HG03135 (cell line): ENCODE measurements at regions not wholly inside any gene's neighbourhood (a gene's known extent, or its start where the extent isn't known, plus 50 kb on each side); places are given as distances from the start of the nearest gene placed in this dataset.

Experiments
- ATAC-seq: cut with Tn5 transposase; IDR thresholded peaks from one replicate; pipeline ENCODE4 v1.9.1; 2021; ENCODE audit warnings: mild to moderate bottlenecking, moderate library complexity; ENCODE audit not compliant: unreplicated experiment

- ATAC-seq = no peak
These were observed 355.2 kb downstream of the HAPSTR1 start for GRCh38 chr16:9446471-9447194.

DNA sequence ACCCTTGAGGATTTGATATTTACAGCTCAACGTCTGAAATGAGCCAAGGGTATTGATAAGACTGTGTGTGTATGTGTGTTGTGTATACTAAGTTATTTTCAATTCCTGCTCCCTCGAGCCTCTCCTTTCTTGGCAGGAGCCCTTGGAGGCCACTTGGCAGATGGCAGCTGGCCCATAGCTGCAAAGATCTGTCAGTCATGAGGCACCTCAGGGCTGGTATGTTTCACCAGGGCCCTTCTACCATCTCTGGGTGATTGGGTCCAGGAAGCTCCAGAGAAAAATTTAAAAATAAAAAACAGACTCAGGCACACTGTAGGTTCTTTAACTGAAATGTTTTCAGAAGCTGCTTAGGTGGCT is 355.7 kb downstream of the HAPSTR1 start:
- no peak for ATAC-seq

DNA sequence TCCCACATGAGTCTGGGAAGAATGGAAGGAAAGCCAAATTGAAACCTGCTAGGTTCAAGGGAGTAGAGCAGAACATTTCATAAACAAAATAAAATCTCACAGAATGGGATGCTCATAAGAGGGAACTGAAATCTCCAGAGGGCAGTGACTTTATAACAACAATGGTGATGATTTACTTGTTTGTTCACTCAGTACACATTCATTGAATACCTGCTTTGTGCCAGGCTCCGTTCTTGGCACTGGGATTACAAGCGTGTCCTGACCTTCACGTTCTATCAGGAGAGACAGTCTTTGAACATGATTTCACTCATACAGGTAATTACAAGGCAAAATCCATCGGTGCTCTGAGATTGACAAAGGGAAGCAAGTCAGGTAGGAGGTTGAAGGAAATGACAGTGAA is 356.3 kb downstream of the HAPSTR1 start:
- no peak for ATAC-seq

DNA sequence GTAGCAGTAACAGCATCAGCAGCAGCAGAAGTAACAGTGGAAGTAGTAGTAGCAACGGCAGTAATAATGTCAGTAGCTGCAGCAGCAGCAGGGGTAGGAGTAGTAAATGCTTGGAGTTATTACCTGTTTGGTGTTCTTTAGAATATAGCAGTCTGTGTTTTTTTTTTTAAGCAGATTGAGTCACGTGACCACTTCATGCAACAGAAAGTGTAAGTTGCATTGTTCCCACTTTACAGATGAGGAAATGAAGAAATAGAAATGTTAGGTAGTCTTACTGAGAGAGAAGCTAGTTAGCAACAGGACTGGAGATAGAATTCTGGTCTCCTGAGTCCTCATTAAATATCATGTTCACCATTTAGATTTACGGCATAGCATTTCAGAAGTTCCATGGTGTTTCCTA is 358.2 kb downstream of the HAPSTR1 start:
- no peak for ATAC-seq

- no peak for ATAC-seq
These were observed 365.8 kb downstream of the HAPSTR1 start for GRCh38 chr16:9457215-9457614.

DNA sequence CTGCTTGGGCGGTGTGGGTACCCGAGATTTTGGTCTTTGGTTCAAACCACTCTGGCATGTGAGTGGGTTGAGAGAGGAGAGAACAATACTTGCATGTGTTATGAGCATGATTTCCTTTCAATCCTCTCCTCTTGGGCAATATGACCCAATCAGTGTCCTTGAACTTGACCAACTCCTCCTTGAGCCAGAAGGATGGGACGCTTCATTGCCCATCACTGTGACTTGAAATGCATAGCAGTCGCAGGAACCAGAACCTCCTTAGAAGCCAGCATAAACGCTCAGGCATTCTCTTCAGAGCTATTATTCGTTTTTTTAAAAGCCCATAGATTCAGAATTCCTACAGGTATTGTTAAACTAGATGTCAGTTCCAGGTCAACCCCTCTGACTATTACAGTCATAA is 367.4 kb downstream of the HAPSTR1 start:
- no peak for ATAC-seq

DNA sequence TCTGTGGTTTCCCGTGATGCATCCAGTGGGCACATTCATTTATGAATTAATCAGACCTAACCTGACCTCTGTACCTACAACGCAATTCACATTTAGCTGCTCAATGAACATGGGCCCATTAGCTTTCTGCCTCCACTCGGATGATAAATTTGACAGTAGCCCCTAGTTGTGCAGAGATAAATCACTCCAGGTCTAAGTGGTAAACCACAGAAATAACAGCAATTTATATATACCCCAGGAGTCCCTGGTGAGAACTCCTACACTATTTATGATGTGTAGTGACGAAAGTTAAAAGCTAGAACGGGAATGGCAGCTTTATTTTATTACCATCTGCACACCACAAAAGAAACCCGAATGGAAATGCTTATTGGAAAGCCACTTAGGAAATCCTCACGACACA is 371.5 kb downstream of the HAPSTR1 start:
- ATAC-seq = no peak

DNA sequence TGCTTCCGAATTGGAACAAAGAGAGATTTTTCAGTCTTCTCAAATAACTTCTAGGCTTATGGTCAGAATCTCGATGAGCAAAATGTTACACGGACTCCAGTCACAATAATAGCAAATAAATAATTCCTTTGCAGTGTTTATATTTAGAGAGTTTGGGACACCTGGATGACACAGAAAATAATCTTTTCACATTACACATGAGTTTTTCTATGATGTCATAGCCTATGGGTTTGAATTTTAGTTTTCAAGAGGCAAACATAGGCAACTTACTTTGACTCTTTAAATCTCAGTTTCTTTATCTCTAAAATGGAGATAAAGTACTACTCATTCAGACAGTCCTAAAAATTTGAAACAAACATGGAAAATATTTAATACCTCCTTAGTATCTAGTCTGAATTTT is 372.0 kb downstream of the HAPSTR1 start:
- no peak for ATAC-seq

DNA sequence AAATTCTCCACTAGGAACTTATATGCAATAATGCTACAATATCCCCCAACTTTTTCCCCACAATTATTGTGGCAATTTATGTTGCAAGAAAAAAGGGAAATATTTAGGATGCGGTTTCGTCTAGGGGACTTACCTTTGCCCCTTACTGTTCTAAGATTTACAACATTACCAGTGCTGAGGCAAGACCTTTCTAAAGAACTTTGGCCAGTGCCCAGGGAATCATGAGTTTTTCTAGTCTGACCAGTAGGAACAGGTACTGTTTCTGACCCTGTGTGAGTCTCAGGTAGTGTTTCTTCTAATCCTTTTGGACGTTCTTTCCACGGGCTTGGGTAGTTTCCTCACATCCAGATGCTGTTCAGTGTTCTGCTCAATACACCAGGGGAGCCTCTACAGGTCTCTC is 373.7 kb downstream of the HAPSTR1 start:
- ATAC-seq = no peak

DNA sequence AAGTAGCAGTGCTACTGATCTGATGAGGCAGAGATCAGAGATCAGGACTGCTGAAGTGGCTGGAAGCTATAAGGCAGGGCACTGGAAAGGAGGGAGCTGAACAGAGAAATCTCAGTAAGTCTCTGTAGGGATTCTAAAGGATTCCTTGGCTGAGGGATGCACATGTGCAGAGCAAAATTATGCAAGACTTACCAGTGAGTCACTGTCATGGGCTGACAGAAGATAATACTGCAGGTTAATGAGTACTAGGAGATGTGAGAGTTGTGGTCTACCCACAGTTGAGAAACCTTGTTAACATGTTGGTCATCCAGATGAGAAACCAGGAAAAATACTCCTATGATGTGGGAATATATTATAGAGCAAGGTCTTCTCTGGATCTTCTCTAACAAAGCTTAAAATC is 378.1 kb downstream of the HAPSTR1 start:
- ATAC-seq = no peak

- ATAC-seq = peak; percentile 57
These were observed 385.3 kb downstream of the HAPSTR1 start for GRCh38 chr16:9476744-9477143.

GRCh38 chr16:9479008-9479407 is 387.6 kb downstream of the HAPSTR1 start:
- ATAC-seq = no peak

DNA sequence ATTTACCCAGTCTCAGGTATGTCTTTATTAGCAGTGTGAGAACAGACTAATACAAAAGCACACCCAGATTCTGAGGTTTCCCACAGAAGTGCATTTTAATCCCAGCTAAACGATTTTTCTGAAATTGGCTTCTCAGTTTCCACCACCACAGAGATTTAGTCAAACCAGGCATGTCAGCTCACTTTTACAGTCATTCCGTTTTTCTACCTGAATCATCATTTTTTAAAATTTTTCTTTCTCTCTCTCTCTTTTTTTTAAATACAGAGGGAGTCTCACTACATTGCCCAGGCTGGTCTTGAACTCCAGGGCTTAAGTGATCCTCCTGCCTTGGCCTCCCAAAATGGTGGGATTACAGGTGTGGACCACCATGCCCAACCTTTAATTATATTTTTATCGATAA is 389.1 kb downstream of the HAPSTR1 start:
- no peak for ATAC-seq

- no peak for ATAC-seq
These were observed 390.6 kb downstream of the HAPSTR1 start for GRCh38 chr16:9481747-9482730.

GRCh38 chr16:9484426-9484825 is 393.0 kb downstream of the HAPSTR1 start:
- no peak for ATAC-seq

- no peak for ATAC-seq
These were observed 393.4 kb downstream of the HAPSTR1 start for GRCh38 chr16:9484881-9485280.

GRCh38 chr16:9489835-9490467 is 398.5 kb downstream of the HAPSTR1 start:
- ATAC-seq = no peak

GRCh38 chr16:9495824-9496223 is 404.4 kb downstream of the HAPSTR1 start:
- no peak for ATAC-seq

- no peak for ATAC-seq
These were observed 406.3 kb downstream of the HAPSTR1 start for GRCh38 chr16:9497750-9498149.

DNA sequence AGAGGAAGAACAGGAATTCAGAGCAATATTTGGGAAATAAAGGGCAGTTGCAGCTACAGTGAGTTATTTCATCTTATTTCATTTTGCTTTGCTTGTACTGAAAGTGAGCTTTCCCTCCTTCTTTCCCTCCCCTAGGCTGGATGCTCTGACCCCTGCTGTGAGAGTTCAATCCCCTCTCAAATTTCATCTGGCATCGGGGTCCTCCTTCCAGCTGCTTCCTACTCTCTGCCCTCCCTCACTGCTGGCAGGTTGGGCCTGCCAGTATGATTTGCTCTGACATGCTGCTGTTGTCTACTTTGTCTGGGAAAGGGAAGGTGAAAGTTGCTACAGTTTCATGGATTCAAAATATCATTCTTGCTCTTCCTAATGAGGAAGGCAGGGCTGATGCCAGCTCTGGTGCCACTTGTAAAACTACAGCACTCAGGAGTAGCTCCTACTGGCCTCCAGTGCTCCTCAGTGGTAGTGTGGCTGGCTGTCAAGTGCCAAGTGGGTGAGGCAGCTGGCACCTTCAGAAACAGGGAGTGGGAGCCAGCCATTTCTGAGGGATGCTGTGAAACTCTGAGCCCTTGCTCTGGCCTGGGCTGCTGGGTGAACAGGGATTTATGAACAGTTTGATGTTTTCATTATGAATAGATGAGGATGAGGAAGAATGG is 408.6 kb downstream of the HAPSTR1 start:
- no peak for ATAC-seq

DNA sequence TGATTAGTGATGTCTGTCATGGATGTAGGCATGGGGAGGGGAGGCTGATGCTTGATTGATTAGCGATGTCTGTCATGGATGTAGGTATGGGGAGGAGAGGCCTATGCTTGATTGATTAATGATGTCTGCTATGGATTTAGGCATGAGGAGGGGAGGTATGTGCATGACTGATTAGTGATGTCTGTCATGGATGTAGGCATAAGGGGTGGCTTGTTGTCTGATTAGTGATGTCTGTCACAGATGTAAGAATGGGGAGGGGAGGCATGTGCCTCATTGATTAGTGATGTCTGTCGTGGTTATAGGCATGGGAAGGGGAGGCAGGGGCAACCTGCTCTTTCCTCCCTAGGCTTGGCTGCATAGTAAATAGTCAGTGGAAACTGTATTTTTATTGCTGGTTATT is 409.4 kb downstream of the HAPSTR1 start:
- no peak for ATAC-seq
